ENCODE measurements at regions not wholly inside any gene's neighbourhood (a gene's known extent, or its start where the extent isn't known, plus 50 kb on each side); places are given as distances from the start of the nearest gene placed in this dataset.

GRCh38 chr4:17283251-17283650 is 228.6 kb downstream of the QDPR start:
- TF ChIP-seq, protein P1, sequence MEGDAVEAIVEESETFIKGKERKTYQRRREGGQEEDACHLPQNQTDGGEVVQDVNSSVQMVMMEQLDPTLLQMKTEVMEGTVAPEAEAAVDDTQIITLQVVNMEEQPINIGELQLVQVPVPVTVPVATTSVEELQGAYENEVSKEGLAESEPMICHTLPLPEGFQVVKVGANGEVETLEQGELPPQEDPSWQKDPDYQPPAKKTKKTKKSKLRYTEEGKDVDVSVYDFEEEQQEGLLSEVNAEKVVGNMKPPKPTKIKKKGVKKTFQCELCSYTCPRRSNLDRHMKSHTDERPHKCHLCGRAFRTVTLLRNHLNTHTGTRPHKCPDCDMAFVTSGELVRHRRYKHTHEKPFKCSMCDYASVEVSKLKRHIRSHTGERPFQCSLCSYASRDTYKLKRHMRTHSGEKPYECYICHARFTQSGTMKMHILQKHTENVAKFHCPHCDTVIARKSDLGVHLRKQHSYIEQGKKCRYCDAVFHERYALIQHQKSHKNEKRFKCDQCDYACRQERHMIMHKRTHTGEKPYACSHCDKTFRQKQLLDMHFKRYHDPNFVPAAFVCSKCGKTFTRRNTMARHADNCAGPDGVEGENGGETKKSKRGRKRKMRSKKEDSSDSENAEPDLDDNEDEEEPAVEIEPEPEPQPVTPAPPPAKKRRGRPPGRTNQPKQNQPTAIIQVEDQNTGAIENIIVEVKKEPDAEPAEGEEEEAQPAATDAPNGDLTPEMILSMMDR (conservative IDR thresholded peaks at IDR 0.05; ENCODE audit: low read length) = no peak
- TF ChIP-seq EZH2phosphoT487 (IDR thresholded peaks at IDR 0.05; ENCODE audit: borderline replicate concordance) = no peak

Measured in Loucy (cell line).